ENCODE measurements at regions not wholly inside any gene's neighbourhood (a gene's known extent, or its start where the extent isn't known, plus 50 kb on each side); places are given as distances from the start of the nearest gene placed in this dataset.
A peak's percentile ranks its signal among the peaks of the same experiment; 100 is the strongest.

DNA sequence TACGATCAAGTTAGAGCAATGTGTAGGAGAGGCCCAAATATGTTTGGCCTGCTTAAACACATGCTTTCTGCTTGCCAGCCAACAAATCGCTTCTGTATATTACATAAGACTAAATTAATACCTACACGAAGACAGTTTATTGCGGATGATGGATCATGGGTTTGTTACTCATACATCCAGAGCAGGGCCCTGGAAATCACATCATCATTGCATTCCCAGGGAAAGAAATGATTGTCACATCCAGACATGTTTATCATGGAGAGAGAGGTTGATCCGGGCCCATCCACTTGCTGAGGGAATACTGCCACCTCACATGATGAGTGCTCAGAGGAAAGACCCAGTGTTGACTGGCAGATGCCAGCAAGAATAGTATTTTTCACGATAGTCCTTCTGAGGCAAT is 282.6 kb downstream of the NUF2 start:
- no peak overlapping the region for H3K9ac ChIP-seq (ENCODE audit: low read length)
- H3K79me2 ChIP-seq (replicated peaks; ENCODE audit: insufficient read depth, low read length), result no peaks in the 10 kb centered on the region
- no peak overlapping the region for H3K4me3 ChIP-seq (ENCODE audit: low read length)
- H3K9me3 ChIP-seq (ENCODE audit: low read length), result no peaks in the 10 kb centered on the region
- H4K20me1 ChIP-seq (ENCODE audit: insufficient read depth), result no peaks in the 10 kb centered on the region
- H3K9me2 ChIP-seq (ENCODE audit: insufficient read depth, low read length), result no peaks in the 10 kb centered on the region
- no peak for TF ChIP-seq SMC3 (conservative IDR thresholded peaks at IDR 0.05; ENCODE audit: poor library complexity)
- TF ChIP-seq, protein P1, sequence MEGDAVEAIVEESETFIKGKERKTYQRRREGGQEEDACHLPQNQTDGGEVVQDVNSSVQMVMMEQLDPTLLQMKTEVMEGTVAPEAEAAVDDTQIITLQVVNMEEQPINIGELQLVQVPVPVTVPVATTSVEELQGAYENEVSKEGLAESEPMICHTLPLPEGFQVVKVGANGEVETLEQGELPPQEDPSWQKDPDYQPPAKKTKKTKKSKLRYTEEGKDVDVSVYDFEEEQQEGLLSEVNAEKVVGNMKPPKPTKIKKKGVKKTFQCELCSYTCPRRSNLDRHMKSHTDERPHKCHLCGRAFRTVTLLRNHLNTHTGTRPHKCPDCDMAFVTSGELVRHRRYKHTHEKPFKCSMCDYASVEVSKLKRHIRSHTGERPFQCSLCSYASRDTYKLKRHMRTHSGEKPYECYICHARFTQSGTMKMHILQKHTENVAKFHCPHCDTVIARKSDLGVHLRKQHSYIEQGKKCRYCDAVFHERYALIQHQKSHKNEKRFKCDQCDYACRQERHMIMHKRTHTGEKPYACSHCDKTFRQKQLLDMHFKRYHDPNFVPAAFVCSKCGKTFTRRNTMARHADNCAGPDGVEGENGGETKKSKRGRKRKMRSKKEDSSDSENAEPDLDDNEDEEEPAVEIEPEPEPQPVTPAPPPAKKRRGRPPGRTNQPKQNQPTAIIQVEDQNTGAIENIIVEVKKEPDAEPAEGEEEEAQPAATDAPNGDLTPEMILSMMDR (IDR thresholded peaks at IDR 0.05; ENCODE audit: poor library complexity, severe bottlenecking), result no peak
- no peak for TF ChIP-seq EZH2 (IDR thresholded peaks at IDR 0.05; ENCODE audit: borderline replicate concordance, insufficient read depth, low read length, poor library complexity, severe bottlenecking)
- TF ChIP-seq MXI1 (conservative IDR thresholded peaks at IDR 0.05; ENCODE audit: poor library complexity, severe bottlenecking), result no peak
- TF ChIP-seq TAF1 (IDR thresholded peaks at IDR 0.05; ENCODE audit: low read depth), result no peak
- TF ChIP-seq, protein P2, sequence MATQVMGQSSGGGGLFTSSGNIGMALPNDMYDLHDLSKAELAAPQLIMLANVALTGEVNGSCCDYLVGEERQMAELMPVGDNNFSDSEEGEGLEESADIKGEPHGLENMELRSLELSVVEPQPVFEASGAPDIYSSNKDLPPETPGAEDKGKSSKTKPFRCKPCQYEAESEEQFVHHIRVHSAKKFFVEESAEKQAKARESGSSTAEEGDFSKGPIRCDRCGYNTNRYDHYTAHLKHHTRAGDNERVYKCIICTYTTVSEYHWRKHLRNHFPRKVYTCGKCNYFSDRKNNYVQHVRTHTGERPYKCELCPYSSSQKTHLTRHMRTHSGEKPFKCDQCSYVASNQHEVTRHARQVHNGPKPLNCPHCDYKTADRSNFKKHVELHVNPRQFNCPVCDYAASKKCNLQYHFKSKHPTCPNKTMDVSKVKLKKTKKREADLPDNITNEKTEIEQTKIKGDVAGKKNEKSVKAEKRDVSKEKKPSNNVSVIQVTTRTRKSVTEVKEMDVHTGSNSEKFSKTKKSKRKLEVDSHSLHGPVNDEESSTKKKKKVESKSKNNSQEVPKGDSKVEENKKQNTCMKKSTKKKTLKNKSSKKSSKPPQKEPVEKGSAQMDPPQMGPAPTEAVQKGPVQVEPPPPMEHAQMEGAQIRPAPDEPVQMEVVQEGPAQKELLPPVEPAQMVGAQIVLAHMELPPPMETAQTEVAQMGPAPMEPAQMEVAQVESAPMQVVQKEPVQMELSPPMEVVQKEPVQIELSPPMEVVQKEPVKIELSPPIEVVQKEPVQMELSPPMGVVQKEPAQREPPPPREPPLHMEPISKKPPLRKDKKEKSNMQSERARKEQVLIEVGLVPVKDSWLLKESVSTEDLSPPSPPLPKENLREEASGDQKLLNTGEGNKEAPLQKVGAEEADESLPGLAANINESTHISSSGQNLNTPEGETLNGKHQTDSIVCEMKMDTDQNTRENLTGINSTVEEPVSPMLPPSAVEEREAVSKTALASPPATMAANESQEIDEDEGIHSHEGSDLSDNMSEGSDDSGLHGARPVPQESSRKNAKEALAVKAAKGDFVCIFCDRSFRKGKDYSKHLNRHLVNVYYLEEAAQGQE (IDR thresholded peaks at IDR 0.05; ENCODE audit: borderline replicate concordance), result peak; percentile 99
- peak; percentile 87 for TF ChIP-seq POLR2AphosphoS5 (IDR thresholded peaks at IDR 0.05)
- no peak for TF ChIP-seq RAD21 (conservative IDR thresholded peaks at IDR 0.05)
- TF ChIP-seq EP300 (conservative IDR thresholded peaks at IDR 0.05; ENCODE audit: poor library complexity, severe bottlenecking), result peak; percentile 86
- peak overlapping the region; percentile 59 for H3K27ac ChIP-seq (ENCODE audit: low read length)
- H3F3A ChIP-seq (ENCODE audit: insufficient read depth, low read length, poor library complexity, severe bottlenecking), result no peaks in the 10 kb centered on the region
- no peak overlapping the region for H3K4me2 ChIP-seq (ENCODE audit: low read length)
- no peak overlapping the region for H2AFZ ChIP-seq (ENCODE audit: low read depth, low read length)
- H3K36me3 ChIP-seq (ENCODE audit: insufficient read depth, low read length), result no peaks in the 10 kb centered on the region
- H3K27me3 ChIP-seq (ENCODE audit: insufficient read depth, low read depth, low read length), result no peaks in the 10 kb centered on the region

DNA sequence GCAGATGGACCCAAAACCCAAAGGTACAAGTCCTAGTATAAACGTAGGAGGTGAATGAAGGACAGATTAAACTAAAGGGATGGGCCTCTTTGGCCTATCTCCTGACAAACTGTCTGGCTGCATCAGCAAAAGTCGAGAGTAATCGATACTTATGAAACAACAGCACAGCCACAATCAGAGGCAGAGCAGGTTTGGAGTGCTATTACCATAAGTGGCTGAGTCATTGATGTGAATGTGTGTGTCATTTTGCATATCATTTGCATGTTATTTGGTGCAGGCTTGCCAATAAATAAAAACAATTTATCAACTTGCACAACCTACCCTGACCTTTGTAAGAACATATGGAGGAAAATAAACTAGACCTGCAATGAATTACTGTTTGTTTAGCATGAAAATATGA is 283.1 kb downstream of the NUF2 start:
- TF ChIP-seq EZH2 (IDR thresholded peaks at IDR 0.05; ENCODE audit: borderline replicate concordance, insufficient read depth, low read length, poor library complexity, severe bottlenecking) (no peak), RAD21 (conservative IDR thresholded peaks at IDR 0.05) (no peak), TAF1 (IDR thresholded peaks at IDR 0.05; ENCODE audit: low read depth) (no peak), MXI1 (conservative IDR thresholded peaks at IDR 0.05; ENCODE audit: poor library complexity, severe bottlenecking) (no peak), EP300 (conservative IDR thresholded peaks at IDR 0.05; ENCODE audit: poor library complexity, severe bottlenecking) (no peak), SMC3 (conservative IDR thresholded peaks at IDR 0.05; ENCODE audit: poor library complexity) (no peak), POLR2AphosphoS5 (IDR thresholded peaks at IDR 0.05) (no peak)
- TF ChIP-seq, protein P1 (IDR thresholded peaks at IDR 0.05; ENCODE audit: poor library complexity, severe bottlenecking), result no peak
- TF ChIP-seq, protein P2 (IDR thresholded peaks at IDR 0.05; ENCODE audit: borderline replicate concordance), result no peak
- no peak overlapping the region for H2AFZ ChIP-seq (ENCODE audit: low read depth, low read length)

More for the DNA sequence above, 283.1 kb downstream of the NUF2 start:
- H3K9me3 ChIP-seq (ENCODE audit: low read length), result no peaks in the 10 kb centered on the region
- H3K9ac ChIP-seq (ENCODE audit: low read length), result no peak overlapping the region
- H3K27ac ChIP-seq (ENCODE audit: low read length), result peak overlapping the region; percentile 59
- H3F3A ChIP-seq (ENCODE audit: insufficient read depth, low read length, poor library complexity, severe bottlenecking), result no peaks in the 10 kb centered on the region
- no peaks in the 10 kb centered on the region for H3K9me2 ChIP-seq (ENCODE audit: insufficient read depth, low read length)
- no peak overlapping the region for H3K4me2 ChIP-seq (ENCODE audit: low read length)
- H3K79me2 ChIP-seq (replicated peaks; ENCODE audit: insufficient read depth, low read length), result no peaks in the 10 kb centered on the region
- H3K36me3 ChIP-seq (ENCODE audit: insufficient read depth, low read length), result no peaks in the 10 kb centered on the region
- no peaks in the 10 kb centered on the region for H3K27me3 ChIP-seq (ENCODE audit: insufficient read depth, low read depth, low read length)
- no peak overlapping the region for H3K4me3 ChIP-seq (ENCODE audit: low read length)
- no peaks in the 10 kb centered on the region for H4K20me1 ChIP-seq (ENCODE audit: insufficient read depth)

All from neural cell (in vitro differentiated cells).